ENCODE measurements at regions not wholly inside any gene's neighbourhood (a gene's known extent, or its start where the extent isn't known, plus 50 kb on each side); places are given as distances from the start of the nearest gene placed in this dataset.

GRCh38 chr18:77960791-77961410 lies 711.3 kb downstream of the GALR1 start:
- H3K9me3 ChIP-seq = no peaks in the 10 kb centered on the region
- H3K27ac ChIP-seq = no peak overlapping the region
- no peaks in the 10 kb centered on the region for H3K36me3 ChIP-seq
- H3K27me3 ChIP-seq = no peaks in the 10 kb centered on the region
- TF ChIP-seq CTCF (IDR thresholded peaks at IDR 0.05) = no peak
- TF ChIP-seq POLR2A (IDR thresholded peaks at IDR 0.05) = no peak
- H3K4me1 ChIP-seq = no peaks in the 10 kb centered on the region
- no peak for DNase-seq
- no peak overlapping the region for H3K4me3 ChIP-seq

DNA sequence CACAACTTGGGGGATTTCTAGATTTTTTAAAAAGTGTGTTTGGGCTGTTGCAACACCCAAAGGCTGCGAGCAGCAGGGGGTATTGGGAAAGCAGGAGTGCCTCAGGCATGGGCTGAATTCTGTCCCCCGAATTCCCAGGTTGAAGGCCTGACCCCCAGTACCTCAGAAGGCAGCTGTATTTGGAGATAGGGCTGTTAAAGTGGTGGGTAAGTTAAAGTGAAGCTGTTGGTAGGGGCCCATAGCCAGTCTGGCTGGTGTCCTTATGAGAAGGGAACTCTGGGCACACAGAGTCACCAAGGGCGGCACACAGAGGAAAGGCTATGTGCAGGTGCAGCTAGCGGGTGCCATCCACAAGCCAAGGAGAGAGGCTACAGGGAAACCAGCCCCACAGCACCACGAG lies 717.4 kb downstream of the GALR1 start:
- no peak overlapping the region for H3K27ac ChIP-seq
- no peak overlapping the region for H3K4me3 ChIP-seq
- TF ChIP-seq POLR2A (IDR thresholded peaks at IDR 0.05) (no peak), CTCF (IDR thresholded peaks at IDR 0.05) (no peak)
- DNase-seq = no peak
- no peaks in the 10 kb centered on the region for H3K27me3 ChIP-seq
- H3K4me1 ChIP-seq = no peaks in the 10 kb centered on the region
- H3K36me3 ChIP-seq = no peaks in the 10 kb centered on the region
- H3K9me3 ChIP-seq = no peaks in the 10 kb centered on the region

DNA sequence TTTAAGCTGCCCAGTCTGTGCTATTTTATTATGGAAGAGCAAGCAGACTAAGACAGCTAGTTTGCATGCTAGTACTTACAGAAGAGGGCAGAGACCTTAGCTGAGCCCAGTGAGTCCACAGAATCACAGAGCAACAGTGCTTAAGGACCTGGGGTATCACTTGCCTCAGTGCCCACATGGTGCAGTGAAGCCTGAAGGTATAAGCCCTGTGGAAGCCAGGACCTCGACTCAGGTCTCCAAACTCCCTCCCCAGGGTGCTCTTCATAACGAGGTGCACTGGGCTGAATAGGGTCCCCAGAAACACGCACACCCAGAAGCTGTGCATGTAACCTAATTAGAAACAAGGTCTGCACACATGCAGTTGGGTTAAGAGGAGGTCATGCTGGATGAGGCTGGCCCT lies 718.1 kb downstream of the GALR1 start:
- H3K4me1 ChIP-seq = no peaks in the 10 kb centered on the region
- no peaks in the 10 kb centered on the region for H3K36me3 ChIP-seq
- no peak for TF ChIP-seq CTCF (IDR thresholded peaks at IDR 0.05)
- no peak for TF ChIP-seq POLR2A (IDR thresholded peaks at IDR 0.05)
- no peak for DNase-seq
- H3K9me3 ChIP-seq = no peaks in the 10 kb centered on the region
- no peak overlapping the region for H3K27ac ChIP-seq
- no peak overlapping the region for H3K4me3 ChIP-seq
- no peaks in the 10 kb centered on the region for H3K27me3 ChIP-seq

DNA sequence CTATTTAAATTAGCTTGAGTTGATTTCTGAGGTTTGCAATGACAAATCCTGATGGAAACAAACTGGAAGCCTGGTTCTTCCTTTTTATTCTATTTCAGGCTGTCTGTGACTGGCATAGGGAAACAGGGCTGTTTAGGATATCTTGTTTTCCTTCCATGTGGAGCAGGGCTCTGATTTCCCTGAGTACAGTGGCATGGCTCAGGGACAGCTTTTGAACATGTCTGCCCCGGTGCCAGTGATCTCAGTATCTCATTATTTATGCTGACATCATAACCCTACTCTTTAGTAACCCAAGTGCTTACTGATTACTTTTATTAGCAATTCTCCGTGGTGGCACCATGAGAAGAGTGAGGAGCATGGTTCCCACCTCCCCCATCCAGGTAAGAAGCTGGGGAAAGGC lies 720.3 kb downstream of the GALR1 start:
- H3K9me3 ChIP-seq = no peaks in the 10 kb centered on the region
- no peaks in the 10 kb centered on the region for H3K27me3 ChIP-seq
- TF ChIP-seq CTCF (IDR thresholded peaks at IDR 0.05) = no peak
- TF ChIP-seq POLR2A (IDR thresholded peaks at IDR 0.05) = no peak
- no peak overlapping the region for H3K27ac ChIP-seq
- no peak overlapping the region for H3K4me3 ChIP-seq
- no peaks in the 10 kb centered on the region for H3K36me3 ChIP-seq
- no peak for DNase-seq
- no peaks in the 10 kb centered on the region for H3K4me1 ChIP-seq

DNA sequence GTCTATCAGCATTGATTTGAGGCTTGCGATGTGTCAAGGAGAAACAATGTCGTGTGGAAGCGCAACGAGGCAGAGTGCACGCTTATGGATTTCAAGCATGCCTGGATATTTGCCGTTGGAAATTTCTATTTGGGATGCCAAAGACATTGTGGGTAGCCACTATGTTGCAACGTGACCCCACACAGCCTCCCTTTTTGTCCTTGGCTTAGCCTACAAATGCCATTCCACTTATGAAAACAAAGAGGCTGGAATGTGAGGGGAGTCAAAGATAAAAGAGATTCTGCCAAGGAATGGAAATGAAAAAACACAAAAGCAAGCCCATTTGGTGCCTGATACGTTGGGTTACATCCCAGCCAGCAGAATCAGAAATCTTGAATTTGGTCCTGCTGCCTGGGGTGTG lies 721.2 kb downstream of the GALR1 start:
- DNase-seq = no peak
- TF ChIP-seq POLR2A (IDR thresholded peaks at IDR 0.05) (no peak), CTCF (IDR thresholded peaks at IDR 0.05) (no peak)
- Histone ChIP-seq H3K4me1 (no peaks in the 10 kb centered on the region), H3K27me3 (no peaks in the 10 kb centered on the region), H3K4me3 (no peak overlapping the region), H3K9me3 (no peaks in the 10 kb centered on the region), H3K36me3 (no peaks in the 10 kb centered on the region), H3K27ac (no peak overlapping the region)

DNA sequence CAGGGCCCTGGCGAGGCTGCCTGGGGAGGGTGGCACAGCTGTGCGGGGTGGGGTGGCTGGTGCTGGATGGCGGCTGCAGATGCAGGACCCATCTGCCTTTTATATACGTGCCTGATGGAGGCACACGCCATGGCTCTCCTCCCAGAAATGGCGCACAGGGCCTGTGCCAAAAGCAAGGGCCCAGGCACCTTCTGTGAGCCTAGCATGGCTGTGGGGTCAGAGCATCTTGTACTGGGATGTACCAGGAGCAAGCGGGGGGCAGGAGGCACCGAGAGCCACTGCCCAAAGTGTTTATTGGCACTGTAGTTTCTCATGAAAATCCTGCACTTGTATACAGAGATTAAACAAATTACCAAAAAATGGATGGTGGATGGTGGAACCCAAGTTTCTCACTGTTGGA lies 724.1 kb downstream of the GALR1 start:
- H3K27ac ChIP-seq = no peak overlapping the region
- no peaks in the 10 kb centered on the region for H3K27me3 ChIP-seq
- no peaks in the 10 kb centered on the region for H3K4me1 ChIP-seq
- peaks cover 0 to 3% (median 0%) of the 10 kb centered on the region in 4 donors for H3K9me3 ChIP-seq
- no peaks in the 10 kb centered on the region for H3K36me3 ChIP-seq
- DNase-seq = no peak
- no peak overlapping the region for H3K4me3 ChIP-seq
- TF ChIP-seq POLR2A (IDR thresholded peaks at IDR 0.05) (no peak), CTCF (IDR thresholded peaks at IDR 0.05) (no peak)
